ENCODE measurements at regions not wholly inside any gene's neighbourhood (a gene's known extent, or its start where the extent isn't known, plus 50 kb on each side); places are given as distances from the start of the nearest gene placed in this dataset.

DNA sequence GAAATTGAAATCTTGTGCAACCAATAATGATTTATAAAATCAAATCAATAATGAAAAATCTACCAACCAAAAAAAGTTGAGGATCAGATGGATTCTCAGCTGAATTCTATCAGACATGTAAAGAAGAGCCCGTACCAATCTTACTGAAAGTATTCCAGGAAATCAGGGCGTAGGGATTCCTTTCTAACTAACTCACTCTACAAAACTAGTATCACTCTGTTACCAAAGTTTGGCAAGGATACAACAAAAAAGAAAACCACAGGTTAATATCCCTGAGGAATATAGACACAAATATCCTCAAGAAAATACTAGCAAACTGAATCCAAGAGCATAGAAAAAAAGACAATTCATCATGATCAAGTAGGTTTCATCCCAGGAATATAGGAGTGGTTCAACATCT is 52.8 kb upstream of the ADGRL4 start:
- intact Hi-C loops (cut with DNase I): no loop called here
- no peaks in the 10 kb centered on the region for H3K27me3 ChIP-seq
- ATAC-seq (no peak), DNase-seq (no peak)
- H3K4me1 ChIP-seq: no peaks in the 10 kb centered on the region
- peaks cover 0 to 43% (median 23%) of the 10 kb centered on the region in 11 donors for H3K9me3 ChIP-seq
- no peak overlapping the region for H3K4me3 ChIP-seq
- TF ChIP-seq, protein P1, sequence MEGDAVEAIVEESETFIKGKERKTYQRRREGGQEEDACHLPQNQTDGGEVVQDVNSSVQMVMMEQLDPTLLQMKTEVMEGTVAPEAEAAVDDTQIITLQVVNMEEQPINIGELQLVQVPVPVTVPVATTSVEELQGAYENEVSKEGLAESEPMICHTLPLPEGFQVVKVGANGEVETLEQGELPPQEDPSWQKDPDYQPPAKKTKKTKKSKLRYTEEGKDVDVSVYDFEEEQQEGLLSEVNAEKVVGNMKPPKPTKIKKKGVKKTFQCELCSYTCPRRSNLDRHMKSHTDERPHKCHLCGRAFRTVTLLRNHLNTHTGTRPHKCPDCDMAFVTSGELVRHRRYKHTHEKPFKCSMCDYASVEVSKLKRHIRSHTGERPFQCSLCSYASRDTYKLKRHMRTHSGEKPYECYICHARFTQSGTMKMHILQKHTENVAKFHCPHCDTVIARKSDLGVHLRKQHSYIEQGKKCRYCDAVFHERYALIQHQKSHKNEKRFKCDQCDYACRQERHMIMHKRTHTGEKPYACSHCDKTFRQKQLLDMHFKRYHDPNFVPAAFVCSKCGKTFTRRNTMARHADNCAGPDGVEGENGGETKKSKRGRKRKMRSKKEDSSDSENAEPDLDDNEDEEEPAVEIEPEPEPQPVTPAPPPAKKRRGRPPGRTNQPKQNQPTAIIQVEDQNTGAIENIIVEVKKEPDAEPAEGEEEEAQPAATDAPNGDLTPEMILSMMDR (IDR thresholded peaks at IDR 0.05): no peak
- no peaks in the 10 kb centered on the region for H3K36me3 ChIP-seq
- 89 to 92% methylated on average over 2 of the region's 2 CpGs for WGBS, 2 donors
- H3K27ac ChIP-seq: no peak overlapping the region
